ENCODE measurements at regions not wholly inside any gene's neighbourhood (a gene's known extent, or its start where the extent isn't known, plus 50 kb on each side); places are given as distances from the start of the nearest gene placed in this dataset.

DNA sequence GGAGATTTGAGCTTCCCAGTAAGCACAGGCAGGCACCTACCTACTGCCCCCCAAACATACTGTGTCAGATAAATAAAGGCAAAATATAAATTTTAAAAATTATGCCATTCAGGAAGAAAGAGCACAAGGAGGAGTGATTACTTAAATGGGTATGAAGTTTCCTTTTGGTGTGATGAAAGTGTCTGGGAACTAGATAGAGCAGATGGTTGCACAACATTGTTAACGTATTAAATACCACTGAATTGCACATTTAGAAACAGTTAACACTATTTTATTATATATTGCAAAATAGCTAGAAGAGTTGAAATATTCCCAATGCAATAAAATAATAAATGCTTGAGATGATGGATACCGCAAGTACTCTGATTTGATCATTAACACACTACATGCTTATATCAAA lies 374.7 kb upstream of the FGF13 start:
- 53 to 64% methylated on average over 1 to 2 of the region's 2 CpGs for WGBS, 2 donors (ENCODE audit: low coverage in 1 of 2)
- no peaks in the 10 kb centered on the region for H3K36me3 ChIP-seq
- no peak overlapping the region for H3K27ac ChIP-seq
- no peak for TF ChIP-seq POLR2AphosphoS5 (IDR thresholded peaks at IDR 0.05)
- no peaks in the 10 kb centered on the region for H3K9me3 ChIP-seq
- intact Hi-C loops (cut with DNase I; ENCODE audit: low total_unique reads) = no loop called here
- H3K27me3 ChIP-seq = no peaks in the 10 kb centered on the region
- in situ Hi-C loops (cut with MboI; ENCODE audit: low pct_ligation_motif_present in 1 of 4, low pct_unique_long_range_greater_than_20kb in 1 of 4, low sequenced_read_pairs in 3 of 4) = no loop called here
- DNase-seq = no peak
- H3K4me1 ChIP-seq = no peaks in the 10 kb centered on the region
- H3K4me3 ChIP-seq = no peak overlapping the region

DNA sequence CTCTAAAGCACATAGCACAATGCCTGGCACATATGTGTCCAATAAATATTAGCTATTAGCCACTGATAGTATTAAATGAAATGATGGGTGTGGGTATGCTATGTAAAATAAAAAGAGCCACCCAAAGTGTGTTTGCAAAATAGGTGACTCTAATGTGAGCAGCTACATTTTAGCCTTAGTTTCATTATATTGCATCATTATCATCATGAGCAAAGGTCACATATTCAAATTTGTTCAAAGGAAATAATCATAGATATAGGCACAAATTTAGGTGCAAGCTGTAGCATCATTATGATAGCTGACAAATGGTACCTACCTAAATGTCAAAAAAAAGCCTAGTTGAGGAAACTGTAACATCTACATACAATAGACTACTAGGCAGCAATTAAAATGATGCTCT lies 373.9 kb upstream of the FGF13 start:
- DNase-seq = no peak
- Histone ChIP-seq H3K4me1 (no peaks in the 10 kb centered on the region), H3K27ac (no peak overlapping the region), H3K36me3 (no peaks in the 10 kb centered on the region), H3K9me3 (no peaks in the 10 kb centered on the region), H3K27me3 (no peaks in the 10 kb centered on the region), H3K4me3 (no peak overlapping the region)
- in situ Hi-C loops (cut with MboI; ENCODE audit: low pct_ligation_motif_present in 1 of 4, low pct_unique_long_range_greater_than_20kb in 1 of 4, low sequenced_read_pairs in 3 of 4) = no loop called here
- TF ChIP-seq POLR2AphosphoS5 (IDR thresholded peaks at IDR 0.05) (no peak), EP300 (IDR thresholded peaks at IDR 0.05; ENCODE audit: low read depth) (no peak), POLR2A (IDR thresholded peaks at IDR 0.05) (no peak)
- TF ChIP-seq, protein P1, sequence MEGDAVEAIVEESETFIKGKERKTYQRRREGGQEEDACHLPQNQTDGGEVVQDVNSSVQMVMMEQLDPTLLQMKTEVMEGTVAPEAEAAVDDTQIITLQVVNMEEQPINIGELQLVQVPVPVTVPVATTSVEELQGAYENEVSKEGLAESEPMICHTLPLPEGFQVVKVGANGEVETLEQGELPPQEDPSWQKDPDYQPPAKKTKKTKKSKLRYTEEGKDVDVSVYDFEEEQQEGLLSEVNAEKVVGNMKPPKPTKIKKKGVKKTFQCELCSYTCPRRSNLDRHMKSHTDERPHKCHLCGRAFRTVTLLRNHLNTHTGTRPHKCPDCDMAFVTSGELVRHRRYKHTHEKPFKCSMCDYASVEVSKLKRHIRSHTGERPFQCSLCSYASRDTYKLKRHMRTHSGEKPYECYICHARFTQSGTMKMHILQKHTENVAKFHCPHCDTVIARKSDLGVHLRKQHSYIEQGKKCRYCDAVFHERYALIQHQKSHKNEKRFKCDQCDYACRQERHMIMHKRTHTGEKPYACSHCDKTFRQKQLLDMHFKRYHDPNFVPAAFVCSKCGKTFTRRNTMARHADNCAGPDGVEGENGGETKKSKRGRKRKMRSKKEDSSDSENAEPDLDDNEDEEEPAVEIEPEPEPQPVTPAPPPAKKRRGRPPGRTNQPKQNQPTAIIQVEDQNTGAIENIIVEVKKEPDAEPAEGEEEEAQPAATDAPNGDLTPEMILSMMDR (IDR thresholded peaks at IDR 0.05) = no peak
- intact Hi-C loops (cut with DNase I; ENCODE audit: low total_unique reads) = no loop called here

DNA sequence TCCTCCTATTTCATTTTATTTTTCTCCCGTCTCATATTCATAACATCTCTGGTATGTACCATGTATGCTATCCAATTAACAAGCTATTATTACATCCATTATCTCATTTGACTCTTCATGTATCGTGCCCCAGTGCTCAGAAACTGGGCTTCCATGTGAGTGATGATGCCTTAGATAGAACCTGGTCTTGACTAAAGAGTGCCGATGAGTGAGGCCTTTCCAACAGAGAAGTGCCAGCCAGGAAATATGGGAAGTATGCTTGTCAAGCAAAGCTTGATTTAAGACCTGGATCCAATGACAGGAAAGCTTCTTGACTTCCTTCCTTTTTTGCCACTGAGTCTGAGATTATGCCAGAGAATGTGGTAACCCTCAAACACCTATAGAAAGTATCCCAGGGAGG lies 371.7 kb upstream of the FGF13 start:
- WGBS, 2 donors (ENCODE audit: low coverage in 1 of 2) = 40 to 70% methylated on average over 1 to 3 of the region's 3 CpGs
- no peaks in the 10 kb centered on the region for H3K27me3 ChIP-seq
- no peak for DNase-seq
- no peaks in the 10 kb centered on the region for H3K36me3 ChIP-seq
- TF ChIP-seq POLR2AphosphoS5 (IDR thresholded peaks at IDR 0.05) (no peak), EP300 (IDR thresholded peaks at IDR 0.05; ENCODE audit: low read depth) (no peak), POLR2A (IDR thresholded peaks at IDR 0.05) (no peak)
- TF ChIP-seq, protein P1 (IDR thresholded peaks at IDR 0.05) = no peak
- no peak overlapping the region for H3K4me3 ChIP-seq
- H3K27ac ChIP-seq = no peak overlapping the region
- in situ Hi-C loops (cut with MboI; ENCODE audit: low pct_ligation_motif_present in 1 of 4, low pct_unique_long_range_greater_than_20kb in 1 of 4, low sequenced_read_pairs in 3 of 4) = no loop called here
- intact Hi-C loops (cut with DNase I; ENCODE audit: low total_unique reads) = no loop called here
- no peaks in the 10 kb centered on the region for H3K9me3 ChIP-seq
- H3K4me1 ChIP-seq = no peaks in the 10 kb centered on the region

DNA sequence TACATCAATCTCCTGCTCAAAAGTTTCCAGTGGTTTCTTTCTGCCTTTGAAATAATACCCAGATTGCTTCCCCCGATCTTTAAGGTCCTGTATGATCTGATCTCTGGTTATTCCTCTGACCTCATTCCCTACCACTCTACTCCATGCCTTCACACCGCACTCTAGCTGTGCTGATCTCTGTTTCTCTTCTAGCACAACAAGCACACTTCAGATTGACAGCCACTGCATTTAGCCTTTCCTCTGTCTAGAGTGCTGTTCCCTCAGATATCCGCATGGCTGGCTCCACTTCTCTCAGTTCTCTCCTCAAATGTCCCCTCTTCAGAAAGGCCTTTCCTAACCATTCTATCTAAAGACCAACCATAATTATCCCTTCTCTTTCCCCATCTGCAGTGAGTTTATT lies 370.4 kb upstream of the FGF13 start:
- in situ Hi-C loops (cut with MboI; ENCODE audit: low pct_ligation_motif_present in 1 of 4, low pct_unique_long_range_greater_than_20kb in 1 of 4, low sequenced_read_pairs in 3 of 4) = no loop called here
- no peak for TF ChIP-seq POLR2A (IDR thresholded peaks at IDR 0.05)
- no peak for TF ChIP-seq POLR2AphosphoS5 (IDR thresholded peaks at IDR 0.05)
- TF ChIP-seq, protein P1 (IDR thresholded peaks at IDR 0.05) = no peak
- TF ChIP-seq EP300 (IDR thresholded peaks at IDR 0.05; ENCODE audit: low read depth) = no peak
- 80% methylated on average over 3 of the region's 3 CpGs; no CpG with 5 or more reads in 1 of the 2 donors for WGBS, 2 donors (ENCODE audit: low coverage in 1 of 2)
- Histone ChIP-seq H3K36me3 (no peaks in the 10 kb centered on the region), H3K4me1 (no peaks in the 10 kb centered on the region), H3K27me3 (no peaks in the 10 kb centered on the region), H3K9me3 (no peaks in the 10 kb centered on the region), H3K27ac (no peak overlapping the region), H3K4me3 (no peak overlapping the region)
- DNase-seq = no peak
- intact Hi-C loops (cut with DNase I; ENCODE audit: low total_unique reads) = no loop called here

DNA sequence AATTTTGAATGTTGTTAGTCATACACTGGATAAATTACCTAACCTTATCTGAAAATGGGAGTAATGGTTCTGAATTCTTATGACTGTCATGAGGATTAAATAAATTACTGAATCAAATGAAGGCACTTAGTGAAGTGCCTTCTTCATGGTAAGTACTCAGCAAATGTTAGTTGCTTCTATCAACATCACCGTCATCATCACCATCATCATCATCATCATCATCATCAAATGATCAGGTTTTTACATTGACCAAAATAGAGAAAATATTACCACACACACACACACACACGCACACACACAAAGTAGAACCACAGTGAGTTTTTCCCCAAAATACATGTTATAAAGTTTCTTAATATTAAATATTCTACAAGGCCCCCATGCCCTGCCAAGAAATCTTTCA lies 368.3 kb upstream of the FGF13 start:
- Histone ChIP-seq H3K4me1 (no peaks in the 10 kb centered on the region), H3K9me3 (no peaks in the 10 kb centered on the region), H3K36me3 (no peaks in the 10 kb centered on the region), H3K27me3 (no peaks in the 10 kb centered on the region), H3K27ac (no peak overlapping the region), H3K4me3 (no peak overlapping the region)
- TF ChIP-seq, protein P1 (IDR thresholded peaks at IDR 0.05) = no peak
- TF ChIP-seq POLR2AphosphoS5 (IDR thresholded peaks at IDR 0.05) (no peak), EP300 (IDR thresholded peaks at IDR 0.05; ENCODE audit: low read depth) (no peak), POLR2A (IDR thresholded peaks at IDR 0.05) (no peak)
- in situ Hi-C loops (cut with MboI; ENCODE audit: low pct_ligation_motif_present in 1 of 4, low pct_unique_long_range_greater_than_20kb in 1 of 4, low sequenced_read_pairs in 3 of 4) (no loop called here), intact Hi-C loops (cut with DNase I; ENCODE audit: low total_unique reads) (no loop called here)
- 81 to 100% methylated on average over 2 of the region's 2 CpGs for WGBS, 2 donors (ENCODE audit: low coverage in 1 of 2)
- no peak for DNase-seq

Data from transverse colon (tissue), 4 donors.